HG02870 (cell line): ENCODE measurements at regions not wholly inside any gene's neighbourhood (a gene's known extent, or its start where the extent isn't known, plus 50 kb on each side); places are given as distances from the start of the nearest gene placed in this dataset.
A peak's percentile ranks its signal among the peaks of the same experiment; 100 is the strongest.
"Not testable (repeated sequence)": the region's sequence is repeated elsewhere in the genome, so short reads cannot be mapped to it uniquely, and the experiment has no call there.

Experiments
- ATAC-seq: cut with Tn5 transposase; IDR thresholded peaks from one replicate; pipeline ENCODE4 v1.9.1; 2021; ENCODE audit warnings: mild to moderate bottlenecking, moderate library complexity; ENCODE audit not compliant: unreplicated experiment

- ATAC-seq = no peak
Observed at GRCh38 chr5:42950116-42950455, 90.0 kb downstream of the ANXA2R start.

- ATAC-seq = peak; percentile 49
Observed at GRCh38 chr5:42949348-42950115, 90.6 kb downstream of the ANXA2R start.

- peak; percentile 5 for ATAC-seq
Observed at GRCh38 chr5:42948961-42949347, 91.2 kb downstream of the ANXA2R start.

GRCh38 chr5:42944989-42945388 lies 95.1 kb downstream of the ANXA2R start:
- no peak for ATAC-seq

GRCh38 chr5:42943931-42944631 lies 96.0 kb downstream of the ANXA2R start:
- ATAC-seq = no peak

- no peak for ATAC-seq
Observed at GRCh38 chr5:42940853-42941252, 99.3 kb downstream of the ANXA2R start.

GRCh38 chr5:42932011-42932410 lies 108.1 kb downstream of the ANXA2R start:
- ATAC-seq = not testable (repeated sequence)

- ATAC-seq = not testable (repeated sequence)
Observed at GRCh38 chr5:42931451-42931850, 108.7 kb downstream of the ANXA2R start.

- no peak for ATAC-seq
Observed at GRCh38 chr5:42930934-42931333, 109.2 kb downstream of the ANXA2R start.

- no peak for ATAC-seq
Observed at GRCh38 chr5:42929871-42930270, 110.2 kb downstream of the ANXA2R start.

GRCh38 chr5:42927730-42928129 lies 112.4 kb downstream of the ANXA2R start:
- ATAC-seq = no peak

GRCh38 chr5:42924686-42925085 lies 113.0 kb upstream of the SELENOP start:
- no peak for ATAC-seq

GRCh38 chr5:42924226-42924625 lies 112.5 kb upstream of the SELENOP start:
- ATAC-seq = no peak

GRCh38 chr5:42923710-42924109 lies 112.0 kb upstream of the SELENOP start:
- no peak for ATAC-seq

- ATAC-seq = no peak
Observed at GRCh38 chr5:42919600-42919999, 107.9 kb upstream of the SELENOP start.

GRCh38 chr5:42915306-42915866 lies 103.7 kb upstream of the SELENOP start:
- no peak for ATAC-seq

GRCh38 chr5:42912184-42912798 lies 100.6 kb upstream of the SELENOP start:
- ATAC-seq = no peak

GRCh38 chr5:42908509-42909488 lies 97.1 kb upstream of the SELENOP start:
- peak; percentile 93 for ATAC-seq

- peak; percentile 14 for ATAC-seq
Observed at GRCh38 chr5:42908086-42908485, 96.4 kb upstream of the SELENOP start.

GRCh38 chr5:42905827-42906226 lies 94.1 kb upstream of the SELENOP start:
- no peak for ATAC-seq

GRCh38 chr5:42900734-42901133 lies 89.0 kb upstream of the SELENOP start:
- ATAC-seq = no peak
